ENCODE measurements at regions not wholly inside any gene's neighbourhood (a gene's known extent, or its start where the extent isn't known, plus 50 kb on each side); places are given as distances from the start of the nearest gene placed in this dataset.

GRCh38 chr11:96954587-96955242 is 564.9 kb downstream of the JRKL start:
- no peak for DNase-seq (ENCODE audit: low read depth)
- no peaks in the 10 kb centered on the region for H3K27me3 ChIP-seq (ENCODE audit: control insufficient read depth, insufficient read depth, low read length)
- no peak for TF ChIP-seq CTCF (IDR thresholded peaks at IDR 0.05; ENCODE audit: insufficient read depth, low read length, poor library complexity, severe bottlenecking)
- H3K36me3 ChIP-seq (ENCODE audit: control insufficient read depth, insufficient read depth, low read length) = no peaks in the 10 kb centered on the region
- H3K4me3 ChIP-seq (ENCODE audit: low read depth, low read length) = no peak overlapping the region

- DNase-seq (ENCODE audit: low read depth) = no peak
- Histone ChIP-seq H3K4me3 (ENCODE audit: low read depth, low read length) (no peak overlapping the region), H3K36me3 (ENCODE audit: control insufficient read depth, insufficient read depth, low read length) (no peaks in the 10 kb centered on the region), H3K27me3 (ENCODE audit: control insufficient read depth, insufficient read depth, low read length) (no peaks in the 10 kb centered on the region)
- no peak for TF ChIP-seq CTCF (IDR thresholded peaks at IDR 0.05; ENCODE audit: insufficient read depth, low read length, poor library complexity, severe bottlenecking)
Measured at GRCh38 chr11:96960476-96960875, 570.7 kb downstream of the JRKL start.

- no peak for DNase-seq (ENCODE audit: low read depth)
- Histone ChIP-seq H3K27me3 (ENCODE audit: control insufficient read depth, insufficient read depth, low read length) (no peaks in the 10 kb centered on the region), H3K4me3 (ENCODE audit: low read depth, low read length) (no peak overlapping the region), H3K36me3 (ENCODE audit: control insufficient read depth, insufficient read depth, low read length) (no peaks in the 10 kb centered on the region)
- TF ChIP-seq CTCF (IDR thresholded peaks at IDR 0.05; ENCODE audit: insufficient read depth, low read length, poor library complexity, severe bottlenecking) = no peak
Measured at GRCh38 chr11:96960926-96961325, 571.1 kb downstream of the JRKL start.

- no peaks in the 10 kb centered on the region for H3K27me3 ChIP-seq (ENCODE audit: control insufficient read depth, insufficient read depth, low read length)
- H3K4me3 ChIP-seq (ENCODE audit: low read depth, low read length) = no peak overlapping the region
- TF ChIP-seq CTCF (IDR thresholded peaks at IDR 0.05; ENCODE audit: insufficient read depth, low read length, poor library complexity, severe bottlenecking) = no peak
- H3K36me3 ChIP-seq (ENCODE audit: control insufficient read depth, insufficient read depth, low read length) = no peaks in the 10 kb centered on the region
- no peak for DNase-seq (ENCODE audit: low read depth)
Measured at GRCh38 chr11:96961931-96962330, 572.1 kb downstream of the JRKL start.

GRCh38 chr11:96963375-96963774 is 573.6 kb downstream of the JRKL start:
- no peak for DNase-seq (ENCODE audit: low read depth)

More at GRCh38 chr11:96963375-96963774, 573.6 kb downstream of the JRKL start:
- Histone ChIP-seq H3K4me3 (ENCODE audit: low read depth, low read length) (no peak overlapping the region), H3K36me3 (ENCODE audit: control insufficient read depth, insufficient read depth, low read length) (no peaks in the 10 kb centered on the region), H3K27me3 (ENCODE audit: control insufficient read depth, insufficient read depth, low read length) (no peaks in the 10 kb centered on the region)
- no peak for TF ChIP-seq CTCF (IDR thresholded peaks at IDR 0.05; ENCODE audit: insufficient read depth, low read length, poor library complexity, severe bottlenecking)
